Uterus (tissue), 3 donors: ENCODE measurements at regions not wholly inside any gene's neighbourhood (a gene's known extent, or its start where the extent isn't known, plus 50 kb on each side); places are given as distances from the start of the nearest gene placed in this dataset.

Experiments
- DNase-seq, 2 donors: peaks; one replicate each; pipeline ENCODE4 v3.0.0-alpha.2; 2019 to 2020
- H3K27ac ChIP-seq, 2 donors: fragments of 200-600 bp; sonication (generic); 1 replicate in 1 of 2; 2 replicates in 1 of 2; pipeline ENCODE4 v1.5.1; 2016 to 2018
- H3K27me3 ChIP-seq, 2 donors: fragments of 200-600 bp; sonication (generic); one replicate each; pipeline ENCODE4 v1.5.1; 2018 to 2019; ENCODE audit warnings: control low read depth in 1 of 2
- H3K36me3 ChIP-seq, 2 donors: fragments of 200-600 bp; sonication (generic); one replicate each; pipeline ENCODE4 v1.5.1; 2019; ENCODE audit warnings: control low read depth in 1 of 2
- H3K4me1 ChIP-seq, 2 donors: fragments of 200-600 bp; sonication (generic); one replicate each; pipeline ENCODE4 v1.5.1; 2018 to 2019; ENCODE audit warnings: control low read depth in 1 of 2
- H3K4me3 ChIP-seq, 2 donors: fragments of 200-600 bp; sonication (generic); 1 replicate in 1 of 2; 2 replicates in 1 of 2; pipeline ENCODE4 v1.5.1; 2018 to 2019; ENCODE audit warnings: mild to moderate bottlenecking in 1 of 2
- H3K9me3 ChIP-seq, 2 donors: fragments of 200-600 bp; sonication (generic); one replicate each; pipeline ENCODE4 v1.5.1; 2019; ENCODE audit warnings: control low read depth in 1 of 2
- CTCF ChIP-seq, 4 experiments: fragments of 200-600 bp in 2 of 4; fragments of 450-650 bp in 2 of 4; sonication (generic) in 2 of 4; IDR thresholded peaks; one replicate each; pipeline ENCODE4 v1.5.1; 2016 to 2019; ENCODE audit warnings: antibody characterized with exemption in 4 of 4, mild to moderate bottlenecking in 2 of 4, moderate library complexity in 1 of 4
- POLR2A ChIP-seq, 2 donors: fragments of 450-650 bp; IDR thresholded peaks; one replicate each; pipeline ENCODE4 v1.6.1; 2016; ENCODE audit warnings: antibody characterized with exemption in 2 of 2, mild to moderate bottlenecking in 1 of 2, moderate library complexity in 1 of 2
- intact Hi-C: fragments of 100-400 bp; cut with DNase I; formaldehyde crosslinking; loops from one replicate; pipeline ENCODE4 v1.15.1; 2023; ENCODE audit warnings: low total_unique reads
- donor health status: DM: yes; HTN: yes; CAD: no.

- intact Hi-C loops = no loop called here
- Histone ChIP-seq H3K4me1 (no peaks in the 10 kb centered on the region), H3K27ac (no peak overlapping the region), H3K4me3 (no peak overlapping the region), H3K9me3 (no peaks in the 10 kb centered on the region), H3K36me3 (no peaks in the 10 kb centered on the region), H3K27me3 (no peaks in the 10 kb centered on the region)
- no peak for DNase-seq
- TF ChIP-seq POLR2A (IDR thresholded peaks at IDR 0.05) (no peak), CTCF (IDR thresholded peaks at IDR 0.05) (no peak)
Observed at GRCh38 chr9:95623640-95624039, 106.9 kb upstream of the PTCH1 start.

GRCh38 chr9:95620722-95621121, 104.0 kb upstream of the PTCH1 start:
- H3K36me3 ChIP-seq = no peaks in the 10 kb centered on the region
- H3K4me3 ChIP-seq = no peak overlapping the region
- H3K27me3 ChIP-seq = no peaks in the 10 kb centered on the region
- H3K27ac ChIP-seq = no peak overlapping the region
- no peak for TF ChIP-seq POLR2A (IDR thresholded peaks at IDR 0.05)
- no peak for TF ChIP-seq CTCF (IDR thresholded peaks at IDR 0.05)
- DNase-seq = no peak
- no peaks in the 10 kb centered on the region for H3K4me1 ChIP-seq
- intact Hi-C loops = no loop called here
- H3K9me3 ChIP-seq = no peaks in the 10 kb centered on the region

GRCh38 chr9:95620314-95620713, 103.5 kb upstream of the PTCH1 start:
- Histone ChIP-seq H3K27ac (no peak overlapping the region), H3K4me3 (no peak overlapping the region), H3K36me3 (no peaks in the 10 kb centered on the region), H3K27me3 (no peaks in the 10 kb centered on the region), H3K4me1 (no peaks in the 10 kb centered on the region), H3K9me3 (no peaks in the 10 kb centered on the region)
- intact Hi-C loops = no loop called here
- DNase-seq = no peak
- no peak for TF ChIP-seq POLR2A (IDR thresholded peaks at IDR 0.05)
- no peak for TF ChIP-seq CTCF (IDR thresholded peaks at IDR 0.05)

GRCh38 chr9:95615246-95615645, 98.5 kb upstream of the PTCH1 start:
- H3K27ac ChIP-seq = no peak overlapping the region
- no peaks in the 10 kb centered on the region for H3K9me3 ChIP-seq
- DNase-seq = no peak
- no peaks in the 10 kb centered on the region for H3K27me3 ChIP-seq
- H3K4me1 ChIP-seq = no peaks in the 10 kb centered on the region
- TF ChIP-seq CTCF (IDR thresholded peaks at IDR 0.05) (no peak), POLR2A (IDR thresholded peaks at IDR 0.05) (no peak)
- H3K4me3 ChIP-seq = no peak overlapping the region
- H3K36me3 ChIP-seq = no peaks in the 10 kb centered on the region
- intact Hi-C loops = no loop called here

- intact Hi-C loops = no loop called here
- no peaks in the 10 kb centered on the region for H3K36me3 ChIP-seq
- H3K27me3 ChIP-seq = no peaks in the 10 kb centered on the region
- H3K27ac ChIP-seq = no peak overlapping the region
- no peak for DNase-seq
- no peak overlapping the region for H3K4me3 ChIP-seq
- TF ChIP-seq CTCF (IDR thresholded peaks at IDR 0.05) (no peak), POLR2A (IDR thresholded peaks at IDR 0.05) (no peak)
- H3K9me3 ChIP-seq = no peaks in the 10 kb centered on the region
- no peaks in the 10 kb centered on the region for H3K4me1 ChIP-seq
Observed at GRCh38 chr9:95613670-95614069, 96.9 kb upstream of the PTCH1 start.
